NCI-H82 (cell line): ENCODE measurements at regions not wholly inside any gene's neighbourhood (a gene's known extent, or its start where the extent isn't known, plus 50 kb on each side); places are given as distances from the start of the nearest gene placed in this dataset.
"Not testable (repeated sequence)": the region's sequence is repeated elsewhere in the genome, so short reads cannot be mapped to it uniquely, and the experiment has no call there.

ENCODE experiments used
- DNase-seq: peaks from one replicate; lab custom pipeline; 2025; lab: John Stamatoyannopoulos, UW

DNA sequence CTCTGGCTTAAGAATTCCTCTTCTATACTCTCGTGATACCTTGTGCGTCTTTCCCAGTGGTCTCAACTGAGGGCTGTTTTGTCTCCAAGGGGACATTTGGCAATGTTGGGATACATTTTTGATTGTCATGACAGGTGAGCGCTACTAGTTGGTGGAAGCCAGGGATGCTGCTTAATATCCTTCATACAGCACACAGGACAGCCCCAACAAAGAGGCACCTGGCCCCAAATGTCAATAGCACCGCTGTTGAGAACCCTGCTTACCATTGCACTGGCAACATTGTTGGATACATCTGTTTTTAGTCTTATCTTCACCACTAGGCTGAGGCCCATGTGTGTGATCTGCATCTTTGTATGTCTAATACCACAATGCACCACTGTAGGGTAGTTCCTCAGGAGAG is 114.1 kb downstream of the C9orf152 start:
- no peak for DNase-seq

DNA sequence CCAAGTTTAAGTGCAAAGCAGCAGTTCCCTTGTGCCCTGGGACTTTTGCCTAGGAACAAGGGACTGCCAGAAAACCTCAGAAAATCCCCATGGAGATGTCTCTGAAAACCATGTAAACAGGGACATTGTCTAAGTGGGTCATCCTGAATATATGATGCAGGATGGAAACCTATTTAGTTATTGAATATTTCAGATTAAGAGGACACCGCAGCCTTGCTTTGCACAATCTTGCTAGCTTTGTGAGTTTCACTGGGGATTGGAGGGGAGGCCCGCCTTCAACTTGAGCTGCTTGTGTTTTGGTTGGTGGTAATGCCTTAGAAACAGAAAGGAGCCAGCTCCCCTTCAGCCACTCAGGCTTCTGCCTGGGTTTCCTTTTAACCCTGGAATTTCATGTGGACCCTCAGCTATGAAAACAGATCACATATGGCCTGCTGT is 112.8 kb downstream of the C9orf152 start:
- no peak for DNase-seq

DNA sequence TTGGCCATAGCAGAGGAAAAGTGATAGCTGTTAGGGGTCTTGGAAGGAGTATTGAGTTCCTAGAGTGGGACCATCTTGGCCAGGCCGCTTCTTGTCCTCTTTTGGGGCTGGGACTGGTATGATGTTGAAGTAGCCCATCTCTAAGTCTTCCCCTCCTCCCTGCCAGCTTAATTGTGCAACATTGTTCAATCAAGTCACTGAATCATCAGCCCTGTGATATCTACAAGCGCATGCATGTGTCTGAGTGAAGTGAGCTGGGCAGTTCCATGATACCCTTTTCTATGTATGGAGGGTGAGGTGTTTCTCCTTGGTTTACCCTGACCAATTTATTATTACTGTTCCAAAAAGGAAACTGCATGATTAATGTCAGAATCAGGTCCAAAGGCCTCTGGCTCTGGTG is 112.2 kb downstream of the C9orf152 start:
- no peak for DNase-seq

DNA sequence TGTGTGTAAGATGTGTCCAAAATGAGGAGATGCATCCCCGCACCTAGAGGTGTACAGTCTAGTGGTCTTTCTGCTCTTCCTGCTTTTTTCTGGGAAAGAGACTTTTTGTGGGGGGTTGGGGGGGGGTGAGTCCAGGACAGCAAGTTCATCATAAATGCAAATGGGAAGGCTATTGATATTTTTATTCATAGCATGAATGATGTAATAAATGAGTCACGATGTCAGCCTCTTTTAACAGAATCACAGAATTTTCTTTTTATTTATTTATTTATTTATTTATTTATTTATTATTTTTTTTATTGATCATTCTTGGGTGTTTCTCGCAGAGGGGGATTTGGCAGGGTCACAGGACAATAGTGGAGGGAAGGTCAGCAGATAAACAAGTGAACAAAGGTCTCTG is 111.3 kb downstream of the C9orf152 start:
- DNase-seq, result not testable (repeated sequence)

DNA sequence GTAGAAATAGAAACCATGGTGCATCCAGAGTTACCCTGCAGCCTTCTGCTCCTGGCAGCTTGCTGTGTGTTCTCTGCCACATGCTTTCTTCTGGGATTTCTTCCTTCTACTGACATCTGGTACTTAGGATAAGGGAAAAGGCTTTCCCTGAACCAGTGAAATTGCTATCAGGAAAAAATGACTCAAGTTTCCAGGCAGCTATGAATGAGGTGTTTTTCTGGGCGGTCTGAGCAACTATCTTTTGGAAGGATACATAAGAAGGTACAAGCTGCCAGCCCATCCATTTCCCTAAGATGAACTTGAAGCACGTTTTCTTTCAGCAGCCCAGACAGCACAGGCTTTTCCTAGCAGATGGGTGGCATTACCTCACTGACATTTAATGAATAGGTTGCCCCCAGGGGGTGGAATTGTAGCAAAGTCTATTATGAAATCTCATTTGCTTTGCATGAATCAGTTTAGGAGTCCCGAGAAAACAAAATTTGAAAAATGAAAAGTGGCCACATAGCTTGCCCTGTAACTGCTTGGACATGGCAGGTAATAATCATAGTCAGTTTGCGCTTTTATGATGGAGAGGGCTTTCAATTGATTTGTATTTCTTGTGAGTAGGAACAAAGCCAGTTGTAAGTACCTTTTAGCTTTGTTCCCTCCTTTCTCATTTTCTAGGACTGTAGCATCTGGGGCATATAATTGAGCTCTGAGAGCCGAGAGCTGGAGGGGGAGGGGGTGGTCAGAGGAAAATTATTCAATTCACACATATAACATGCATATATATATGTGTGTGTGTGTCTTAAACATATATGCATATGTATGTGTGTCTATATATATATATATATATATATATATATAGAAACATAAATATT is 108.5 kb downstream of the C9orf152 start:
- DNase-seq, result peak; percentile 86

DNA sequence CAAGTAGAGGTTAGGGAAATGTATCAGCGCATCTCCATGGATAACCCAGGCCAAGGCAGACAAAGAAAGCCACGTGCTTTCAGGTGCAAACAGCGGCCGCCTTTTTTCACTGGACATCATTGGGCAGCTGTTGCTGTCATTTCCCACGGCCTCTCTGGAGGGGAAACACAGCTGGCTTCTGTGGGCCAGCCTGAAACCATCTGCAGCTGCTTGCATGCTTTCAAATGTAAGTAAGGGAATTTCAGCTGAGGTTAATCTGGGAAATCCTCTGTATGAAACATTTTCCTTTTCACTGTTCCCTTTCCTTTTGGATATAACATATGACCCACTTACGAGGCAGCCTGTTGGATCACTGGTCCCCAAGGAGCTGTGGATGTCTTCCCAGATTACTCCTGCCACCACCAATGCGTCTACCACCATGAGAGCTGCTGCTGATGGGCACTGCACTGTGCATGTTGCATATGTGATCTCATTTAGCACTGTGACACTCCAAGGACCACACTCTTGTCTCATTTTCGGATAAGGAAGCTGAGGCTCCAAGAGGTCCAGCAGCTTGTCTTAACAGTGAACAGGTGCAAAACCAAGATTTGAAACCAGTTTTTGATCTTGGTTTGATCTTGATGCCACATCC is 106.3 kb downstream of the C9orf152 start:
- peak; percentile 33 for DNase-seq

DNA sequence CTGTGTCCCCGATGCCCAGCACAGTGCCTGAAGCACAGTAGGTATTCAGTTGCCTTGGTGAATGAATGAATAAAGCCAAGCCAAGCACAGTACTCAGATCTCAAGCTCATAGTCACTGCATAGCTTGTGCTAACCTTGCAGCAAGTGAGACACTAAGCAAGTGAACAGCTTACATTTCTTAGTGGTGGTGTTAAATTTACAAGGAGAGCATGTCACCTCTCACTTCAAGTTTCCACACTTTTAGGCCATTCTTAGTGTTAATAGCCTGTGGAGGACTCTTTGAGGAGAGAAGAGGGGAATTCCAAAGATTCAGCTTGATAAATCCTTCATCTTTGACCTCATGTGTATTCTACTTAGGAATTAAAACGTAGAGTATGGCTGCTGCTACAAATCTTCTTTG is 104.7 kb downstream of the C9orf152 start:
- no peak for DNase-seq

DNA sequence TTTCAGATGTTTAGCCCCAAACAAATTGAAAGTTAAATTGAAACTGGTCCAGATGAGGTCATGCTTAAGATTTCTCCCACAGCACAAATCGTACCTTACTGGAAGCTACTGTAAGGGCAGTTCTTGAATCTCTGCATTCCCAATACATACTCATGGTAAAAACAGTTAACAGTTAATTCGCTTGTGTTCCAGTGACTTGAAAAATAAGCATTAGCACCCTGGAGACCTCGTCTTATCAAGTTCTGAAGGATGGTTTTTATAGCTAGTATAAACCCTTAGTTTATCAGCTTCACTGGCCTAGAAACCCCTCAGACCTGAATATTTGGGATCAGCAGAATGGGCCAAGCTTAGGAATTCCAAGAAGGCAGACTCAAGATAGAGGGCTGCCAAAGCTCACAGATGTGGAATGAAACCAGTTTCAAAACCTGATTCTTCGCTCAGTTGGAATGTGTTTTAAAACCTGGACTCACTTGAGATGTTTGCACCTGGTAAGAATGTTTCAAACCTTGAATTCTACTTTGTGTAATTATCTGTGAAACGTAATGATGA is 103.6 kb downstream of the C9orf152 start:
- DNase-seq, result no peak

DNA sequence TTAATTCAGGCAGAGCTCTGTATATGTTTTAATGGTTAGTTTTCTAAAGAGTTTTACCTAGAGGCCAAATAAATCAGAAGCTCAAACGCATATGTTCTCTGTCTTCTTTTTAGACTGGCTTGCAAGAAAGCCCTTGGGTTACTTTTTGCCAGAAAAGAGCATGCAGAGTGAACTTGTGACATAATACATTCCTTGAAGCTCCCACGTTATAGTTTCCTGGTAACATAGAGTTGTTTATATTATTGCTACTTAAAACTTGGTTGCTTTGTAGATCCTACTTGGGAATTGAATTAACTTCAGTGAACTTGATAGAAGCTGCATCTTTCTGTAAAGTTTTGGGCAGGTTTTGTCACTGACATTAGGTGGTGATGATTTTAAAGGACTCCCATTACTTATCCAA is 102.9 kb downstream of the C9orf152 start:
- DNase-seq, result no peak

DNA sequence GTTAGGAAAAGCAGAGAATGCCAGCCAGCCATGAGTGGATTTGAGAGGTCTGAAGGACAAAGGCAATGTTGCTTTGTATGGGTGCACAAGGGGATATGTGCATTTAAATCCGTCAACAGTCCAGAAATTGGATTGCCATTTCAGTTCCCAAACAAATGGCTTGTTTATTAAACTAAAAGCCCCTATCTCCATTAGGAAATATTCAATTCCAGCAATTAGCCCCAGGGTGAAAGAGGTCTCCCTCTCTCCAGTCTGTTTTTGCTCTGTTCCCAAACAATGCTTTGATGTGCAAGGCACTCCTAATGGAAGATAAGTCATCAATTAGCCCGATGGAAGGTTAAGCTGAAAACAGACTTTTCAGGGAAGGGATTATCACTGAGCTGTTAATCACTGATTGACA is 101.3 kb downstream of the C9orf152 start:
- DNase-seq, result peak; percentile 91

DNA sequence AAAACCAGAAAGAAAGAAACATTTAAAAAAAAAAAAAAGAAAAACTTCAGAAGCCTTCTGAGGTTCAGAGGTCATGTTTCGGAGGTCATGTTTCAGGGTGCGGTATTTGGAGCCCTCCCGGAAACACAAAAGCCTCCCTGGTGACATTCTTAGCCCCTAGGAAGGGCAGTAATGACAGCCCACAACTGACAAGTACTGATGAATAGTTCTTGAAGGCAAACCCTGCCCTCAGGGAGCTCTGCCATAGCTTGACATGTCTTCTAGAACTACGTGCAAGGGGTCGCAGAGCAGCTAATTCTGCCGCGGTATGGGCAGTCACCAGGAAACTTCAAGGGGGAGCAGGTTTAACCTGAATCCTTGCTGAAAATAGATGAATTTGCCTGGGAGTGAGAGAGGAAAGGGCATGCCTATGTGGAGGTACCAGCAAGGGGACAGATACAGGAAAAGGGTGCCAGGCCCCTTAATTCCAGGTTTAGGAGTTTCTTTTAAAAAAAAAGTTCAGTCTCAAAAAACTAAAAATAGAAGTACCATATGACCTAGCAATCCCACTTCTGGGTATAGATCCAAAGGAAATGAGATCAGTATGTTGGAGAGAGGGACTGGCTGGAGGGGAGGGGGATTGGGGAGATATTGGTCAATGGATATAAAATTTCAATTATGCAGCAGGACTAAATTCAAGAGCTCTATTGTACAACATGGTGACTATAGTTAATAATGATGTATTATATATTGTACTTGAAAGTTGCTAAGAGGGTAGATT is 98.4 kb downstream of the C9orf152 start:
- DNase-seq, result no peak

DNA sequence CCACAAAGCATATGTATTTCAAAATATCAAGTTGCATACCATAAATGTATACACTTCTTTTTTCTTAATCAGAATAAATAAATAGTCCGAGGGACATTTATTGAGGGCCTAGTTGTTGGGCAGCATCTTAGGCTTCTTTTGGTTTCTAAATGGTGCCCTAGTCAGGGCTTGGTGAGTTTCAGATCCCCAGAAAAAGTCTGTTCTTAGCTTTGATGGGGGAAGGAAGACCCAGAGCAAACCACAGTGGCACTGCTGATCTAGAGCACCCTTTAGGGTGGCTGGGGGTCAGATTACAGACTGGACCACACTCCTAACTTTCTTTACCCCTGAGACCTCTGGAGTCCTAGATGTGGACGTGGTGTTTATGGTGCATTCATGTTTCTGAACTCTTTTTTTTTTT is 97.8 kb downstream of the C9orf152 start:
- no peak for DNase-seq

DNA sequence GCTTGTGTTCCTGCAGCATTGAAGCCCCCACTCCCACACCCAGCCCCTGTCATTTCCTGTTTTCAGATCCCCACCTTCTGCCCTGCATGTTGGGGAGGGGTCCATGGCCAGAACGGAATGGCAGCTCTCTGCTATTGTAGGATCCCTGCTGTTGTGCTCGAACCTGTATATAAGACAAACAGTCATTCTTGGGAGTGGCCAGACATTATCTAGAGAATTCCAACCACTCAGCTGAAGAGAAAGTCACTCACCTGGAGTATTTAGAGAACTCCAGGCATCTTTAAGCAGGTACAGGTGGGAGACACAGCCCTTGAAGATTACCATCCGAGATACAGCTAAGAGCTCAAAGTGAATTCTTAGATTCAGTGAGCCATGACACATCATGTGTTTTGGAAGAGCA is 96.1 kb downstream of the C9orf152 start:
- no peak for DNase-seq

DNA sequence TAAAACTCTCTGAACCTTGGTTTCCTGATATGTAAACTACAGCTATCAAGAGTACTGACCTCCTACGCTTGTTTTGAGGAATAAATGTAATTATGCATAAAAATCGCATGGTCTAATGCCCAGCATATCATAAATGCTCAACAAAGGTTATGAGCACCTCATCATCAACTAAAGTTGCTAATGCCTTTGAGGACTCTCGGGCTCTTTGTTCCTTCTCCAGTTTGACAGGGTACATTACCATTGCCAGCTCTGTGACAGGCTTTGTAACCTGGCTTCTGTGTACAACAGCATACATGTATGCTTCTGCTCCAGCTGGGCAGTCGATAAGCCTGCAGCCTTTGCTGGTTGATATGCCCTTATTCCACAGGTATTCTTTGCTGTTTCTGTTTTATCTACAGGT is 95.2 kb downstream of the C9orf152 start:
- DNase-seq, result no peak

DNA sequence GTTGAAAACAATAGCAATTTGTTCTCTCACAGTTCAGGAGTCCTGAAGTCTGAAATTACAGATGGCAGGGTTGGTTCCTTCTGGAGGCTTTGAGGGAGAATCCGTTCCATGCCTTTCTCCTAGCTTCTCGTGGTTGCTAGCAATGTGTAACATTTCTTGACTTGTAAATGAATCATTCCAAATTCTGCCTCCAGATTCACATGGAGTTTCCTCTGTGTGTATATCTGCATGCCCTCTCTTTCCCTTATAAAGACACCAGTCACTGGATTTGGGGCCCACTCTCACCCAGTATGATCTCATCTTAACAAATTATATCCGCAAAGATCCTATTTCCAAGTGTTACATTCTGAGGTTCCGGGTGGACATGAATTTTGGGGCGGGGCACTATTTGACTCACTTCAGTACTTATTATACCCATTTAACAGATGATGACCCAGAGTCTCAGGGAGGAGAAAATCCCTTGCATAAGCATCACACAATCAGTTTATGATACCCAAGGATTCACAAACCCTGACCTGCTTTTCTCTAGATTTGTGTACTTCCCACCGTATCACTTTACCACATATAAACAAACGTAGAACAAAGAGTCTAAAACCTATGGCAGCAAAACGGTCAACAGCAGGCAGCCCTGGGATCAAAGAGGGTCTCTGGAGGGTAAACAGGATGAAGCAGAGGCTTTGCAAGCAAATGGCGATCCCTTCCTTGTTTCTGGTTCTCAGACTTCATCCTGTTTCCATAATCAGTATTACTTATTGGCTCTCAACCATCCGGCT is 93.7 kb downstream of the C9orf152 start:
- DNase-seq, result peak; percentile 52

DNA sequence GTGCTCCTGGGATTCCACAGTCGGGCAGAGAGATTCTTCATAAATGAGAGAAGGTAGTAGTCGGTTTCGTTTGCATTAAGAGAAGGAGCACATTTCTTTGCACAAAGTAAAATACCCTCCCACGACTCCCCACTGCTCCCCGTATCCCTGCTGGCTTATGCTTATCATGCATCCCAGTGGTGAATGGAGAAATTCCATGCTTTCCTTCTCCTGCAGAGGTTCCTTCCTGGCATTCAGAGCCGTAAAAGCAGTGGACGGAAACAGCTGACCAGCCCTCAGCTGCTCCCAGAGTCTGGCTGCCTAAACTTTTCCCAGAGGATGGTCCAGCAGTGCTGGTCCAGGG is 93.1 kb downstream of the C9orf152 start:
- no peak for DNase-seq

DNA sequence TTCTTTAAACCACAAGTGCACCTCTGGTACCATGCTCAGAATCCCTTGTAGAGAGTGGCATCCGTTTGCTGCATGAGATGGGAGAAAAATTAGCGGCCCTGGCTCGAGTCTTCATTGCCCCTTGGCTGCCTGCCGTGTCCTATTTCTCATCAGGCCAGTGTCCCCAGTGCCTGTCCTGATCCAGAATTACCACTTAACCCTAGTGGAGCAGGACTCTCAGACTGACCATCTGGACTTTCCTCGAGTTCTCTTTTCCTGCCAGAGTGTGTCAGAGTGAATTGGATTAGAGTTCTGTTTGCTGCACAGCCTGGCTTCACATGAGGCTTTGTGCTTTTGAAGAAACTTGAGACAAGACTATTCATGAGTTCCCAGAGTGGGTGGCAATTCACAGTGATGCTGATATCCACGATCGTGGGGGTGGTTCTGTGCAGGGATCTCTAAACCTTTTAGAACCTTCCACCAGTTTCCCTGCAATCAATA is 92.6 kb downstream of the C9orf152 start:
- peak; percentile 57 for DNase-seq

DNA sequence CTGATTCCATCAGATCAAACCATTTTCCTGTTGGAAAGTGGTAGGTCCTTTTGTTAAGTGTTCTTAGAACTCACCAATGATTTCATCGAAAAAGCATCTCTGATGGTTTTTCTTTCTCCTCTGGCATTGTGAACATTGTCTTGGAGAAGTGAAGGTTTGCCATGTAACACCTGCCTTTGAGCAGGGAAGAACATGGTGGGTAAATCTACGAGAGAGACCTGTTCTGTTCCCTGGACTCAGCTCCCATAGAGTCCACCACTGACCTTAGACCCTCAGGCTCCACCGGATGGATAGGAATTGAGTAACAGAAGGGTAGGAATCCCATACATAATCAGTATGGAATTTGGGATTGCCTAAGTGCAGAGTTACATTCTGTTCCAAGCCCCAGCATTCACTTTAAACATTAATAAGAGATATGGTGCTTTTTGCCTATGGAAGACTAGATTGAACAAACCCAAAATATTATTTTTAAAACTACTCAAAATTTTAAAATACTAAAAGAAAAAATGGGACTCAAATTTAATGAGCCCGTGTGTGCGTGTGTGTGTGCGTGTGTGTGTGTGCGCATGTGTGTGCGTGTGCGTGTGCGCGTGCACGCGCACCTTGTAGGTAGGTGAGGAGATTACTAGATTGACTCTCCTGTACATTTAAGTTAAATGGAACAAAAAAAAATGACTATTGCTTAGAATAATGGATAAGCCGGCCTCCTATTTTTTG is 92.0 kb downstream of the C9orf152 start:
- DNase-seq, result no peak

DNA sequence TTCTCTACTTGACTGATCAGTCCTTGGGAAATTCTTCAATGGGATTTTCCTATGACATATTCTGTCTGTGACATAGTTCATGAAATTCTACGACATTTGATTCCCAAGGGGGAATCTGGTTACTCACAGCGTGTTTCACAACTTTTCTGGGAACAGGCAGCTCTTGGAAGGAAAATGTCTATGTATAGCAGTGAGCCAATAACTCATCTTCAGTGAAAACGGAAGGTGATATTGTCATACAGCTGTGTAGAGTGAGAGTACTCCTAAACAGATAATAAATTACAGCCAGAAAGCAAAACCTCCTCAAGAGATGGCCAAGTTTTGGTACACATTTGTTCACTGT is 91.4 kb downstream of the C9orf152 start:
- no peak for DNase-seq

DNA sequence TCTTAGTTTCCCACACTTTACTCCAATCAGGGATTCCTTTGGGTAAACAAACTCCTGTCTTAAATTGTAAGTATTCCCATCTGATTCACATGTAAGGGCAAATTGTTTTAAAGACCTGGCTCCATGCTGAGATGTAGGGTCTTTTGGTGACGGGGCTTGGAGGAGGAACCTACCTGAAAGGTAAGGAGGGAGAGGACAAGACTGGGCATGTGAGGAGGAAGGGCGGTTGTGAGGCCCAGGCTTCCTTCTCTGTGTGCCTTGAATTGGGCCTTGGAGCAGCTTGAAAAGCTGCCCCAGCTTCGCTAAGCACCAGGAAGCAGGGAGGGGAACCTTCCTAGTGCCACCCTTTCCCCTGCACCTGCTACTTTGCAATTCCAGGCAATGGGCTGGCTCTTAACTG is 86.8 kb downstream of the C9orf152 start:
- no peak for DNase-seq
